Activated CD4-positive, alpha-beta T cell treated with anti-CD3 and anti-CD28 coated beads, Interleukin-2, amount 10 ng/mL, durations not matched to agents 24 days and 14 days (primary cell): ENCODE measurements at regions not wholly inside any gene's neighbourhood (a gene's known extent, or its start where the extent isn't known, plus 50 kb on each side); places are given as distances from the start of the nearest gene placed in this dataset.

ENCODE experiments used
- DNase-seq: peaks from one replicate; pipeline ENCODE4 v3.0.0; 2022
- H3K27ac Mint-ChIP-seq: one replicate; pipeline ENCODE4 v1.8.0; 2022; ENCODE audit warnings: mild to moderate bottlenecking, mixed read lengths
- H3K27me3 Mint-ChIP-seq: one replicate; pipeline ENCODE4 v1.8.0; 2022; ENCODE audit warnings: mixed read lengths
- H3K36me3 Mint-ChIP-seq: one replicate; pipeline ENCODE4 v1.8.0; 2022; ENCODE audit warnings: low read depth, mild to moderate bottlenecking, mixed read lengths
- H3K4me1 Mint-ChIP-seq: one replicate; pipeline ENCODE4 v1.8.0; 2021; ENCODE audit warnings: mixed read lengths
- H3K4me3 Mint-ChIP-seq: one replicate; pipeline ENCODE4 v1.8.0; 2022; ENCODE audit warnings: mild to moderate bottlenecking, moderate library complexity, mixed read lengths
- H3K9me3 Mint-ChIP-seq: one replicate; pipeline ENCODE4 v1.8.0; 2021; ENCODE audit warnings: mixed read lengths
- intact Hi-C: fragments of 100-400 bp; cut with micrococcal nuclease; formaldehyde crosslinking; loops from one replicate; pipeline ENCODE4 v1.15.1; 2023

DNA sequence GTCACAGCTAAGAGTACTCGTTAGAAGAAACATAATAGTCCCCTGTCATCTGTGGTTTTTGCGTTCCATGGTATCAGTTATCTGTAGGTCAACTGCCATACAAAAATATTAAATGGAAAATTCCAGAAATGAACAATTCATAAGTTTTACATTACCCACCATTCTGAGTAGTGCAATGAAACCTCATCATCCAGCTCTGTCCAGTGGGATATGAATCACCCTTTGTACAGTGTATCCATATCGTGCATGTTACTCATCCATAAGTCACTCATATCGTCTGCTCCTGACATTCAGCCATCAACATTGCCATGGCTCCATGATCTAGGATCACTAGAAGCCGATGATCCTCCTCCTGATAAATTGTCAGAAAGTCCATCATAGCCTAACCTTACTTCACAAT lies 174.9 kb upstream of the C11orf87 start:
- no peaks in the 10 kb centered on the region for H3K4me1 Mint-ChIP-seq
- no peaks in the 10 kb centered on the region for H3K36me3 Mint-ChIP-seq
- intact Hi-C loops: no loop called here
- H3K27ac Mint-ChIP-seq: no peak overlapping the region
- no peak overlapping the region for H3K4me3 Mint-ChIP-seq
- H3K27me3 Mint-ChIP-seq: no peaks in the 10 kb centered on the region
- no peak for DNase-seq
- H3K9me3 Mint-ChIP-seq: peaks cover 7% of the 10 kb centered on the region

GRCh38 chr11:109249597-109249996 lies 172.4 kb upstream of the C11orf87 start:
- no peaks in the 10 kb centered on the region for H3K4me1 Mint-ChIP-seq
- DNase-seq: no peak
- peaks cover 7% of the 10 kb centered on the region for H3K9me3 Mint-ChIP-seq
- H3K36me3 Mint-ChIP-seq: no peaks in the 10 kb centered on the region
- H3K27ac Mint-ChIP-seq: no peak overlapping the region
- no peaks in the 10 kb centered on the region for H3K27me3 Mint-ChIP-seq
- H3K4me3 Mint-ChIP-seq: no peak overlapping the region
- intact Hi-C loops: no loop called here

DNA sequence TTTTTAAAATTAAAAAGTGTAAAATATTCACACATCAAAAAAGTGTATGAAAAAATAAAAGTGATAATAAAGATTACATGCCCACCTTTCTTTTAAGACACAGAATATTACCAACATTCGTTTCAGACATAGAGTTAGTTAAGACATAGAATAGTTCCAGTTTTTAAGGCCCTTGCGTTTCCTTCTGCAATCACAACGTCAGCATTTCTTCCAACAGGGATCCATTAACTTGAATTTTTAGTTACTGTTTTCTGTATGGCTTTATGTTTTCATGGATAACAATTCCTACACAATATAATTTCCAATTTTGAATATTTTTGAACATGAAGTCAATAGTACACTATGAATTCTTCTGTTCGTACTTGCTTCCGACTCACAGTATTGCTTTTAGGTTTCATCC lies 170.8 kb upstream of the C11orf87 start:
- H3K4me1 Mint-ChIP-seq: no peaks in the 10 kb centered on the region
- H3K27ac Mint-ChIP-seq: no peak overlapping the region
- no peak overlapping the region for H3K4me3 Mint-ChIP-seq
- H3K27me3 Mint-ChIP-seq: no peaks in the 10 kb centered on the region
- intact Hi-C loops: no loop called here
- no peaks in the 10 kb centered on the region for H3K36me3 Mint-ChIP-seq
- no peak for DNase-seq
- H3K9me3 Mint-ChIP-seq: no peaks in the 10 kb centered on the region

GRCh38 chr11:109264128-109264527 lies 157.9 kb upstream of the C11orf87 start:
- H3K36me3 Mint-ChIP-seq: no peaks in the 10 kb centered on the region
- DNase-seq: no peak
- intact Hi-C loops: no loop called here
- no peaks in the 10 kb centered on the region for H3K27me3 Mint-ChIP-seq
- no peak overlapping the region for H3K27ac Mint-ChIP-seq
- no peaks in the 10 kb centered on the region for H3K4me1 Mint-ChIP-seq
- peaks cover 10% of the 10 kb centered on the region for H3K9me3 Mint-ChIP-seq
- H3K4me3 Mint-ChIP-seq: no peak overlapping the region

DNA sequence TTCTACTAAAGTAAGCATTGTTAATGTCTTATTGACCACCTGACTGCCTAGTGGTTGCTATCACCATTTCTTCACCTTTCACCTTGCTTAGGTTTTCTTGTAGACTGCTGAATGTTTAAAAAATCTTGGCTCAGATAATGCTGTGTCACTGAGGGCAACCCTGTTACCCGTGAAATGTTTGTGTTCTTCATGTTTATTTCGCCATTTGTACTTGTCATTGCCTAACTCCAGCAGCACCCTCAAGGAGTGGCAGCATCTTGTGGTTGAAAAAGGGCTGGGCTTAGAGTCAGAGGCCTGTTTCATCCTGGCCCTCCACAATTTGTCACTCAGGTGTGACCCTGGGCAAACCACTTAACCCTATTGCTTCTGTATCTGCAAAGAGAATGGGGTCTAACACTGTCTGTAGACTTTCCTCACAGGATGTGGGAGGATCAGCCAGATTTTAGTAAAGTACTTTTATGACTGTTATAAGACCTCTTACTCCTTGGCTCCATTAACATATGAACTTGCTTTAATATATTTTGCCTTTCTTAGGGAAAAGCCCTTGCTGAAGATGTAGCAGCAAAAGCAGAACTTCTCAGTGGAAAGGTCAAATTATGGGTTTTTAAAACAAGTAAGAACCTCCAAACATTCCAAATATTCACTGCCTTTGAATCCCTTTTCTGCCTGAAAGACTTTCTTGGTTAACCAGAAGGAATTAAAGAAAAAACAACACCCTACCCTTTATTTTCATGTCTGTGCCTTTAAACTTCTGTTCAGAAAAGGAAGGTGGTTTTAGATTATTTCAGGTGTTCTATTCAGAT lies 154.5 kb upstream of the C11orf87 start:
- Mint-ChIP-seq H3K4me3 (no peak overlapping the region), H3K27ac (no peak overlapping the region), H3K27me3 (no peaks in the 10 kb centered on the region), H3K4me1 (no peaks in the 10 kb centered on the region), H3K36me3 (no peaks in the 10 kb centered on the region), H3K9me3 (peaks cover 10% of the 10 kb centered on the region)
- intact Hi-C loops: no loop called here
- no peak for DNase-seq

- H3K27me3 Mint-ChIP-seq: no peaks in the 10 kb centered on the region
- peaks cover 9% of the 10 kb centered on the region for H3K9me3 Mint-ChIP-seq
- H3K27ac Mint-ChIP-seq: no peak overlapping the region
- peaks cover 3% of the 10 kb centered on the region for H3K4me1 Mint-ChIP-seq
- no peak overlapping the region for H3K4me3 Mint-ChIP-seq
- no peak for DNase-seq
- H3K36me3 Mint-ChIP-seq: no peaks in the 10 kb centered on the region
- intact Hi-C loops: no loop called here
Observed at GRCh38 chr11:109275931-109276330, 146.1 kb upstream of the C11orf87 start.

DNA sequence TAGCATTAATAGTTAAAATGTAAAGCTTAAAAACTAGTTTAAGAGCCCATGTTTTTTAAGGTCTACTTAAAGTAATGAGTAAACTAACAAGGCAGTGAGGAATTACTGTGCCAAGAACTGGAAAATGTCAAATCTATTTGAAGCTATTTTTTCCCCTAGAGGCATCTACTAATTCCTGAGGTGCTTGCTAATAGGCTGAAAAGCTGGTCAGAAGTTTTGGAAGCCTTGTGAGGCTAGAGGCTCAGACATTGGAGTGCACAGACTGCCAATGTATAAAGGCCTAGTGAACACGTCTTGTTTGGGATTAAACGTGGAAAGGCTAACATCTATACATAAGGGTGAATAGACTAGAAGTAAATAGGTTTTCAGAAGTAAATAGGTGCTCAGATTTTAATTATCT lies 136.5 kb upstream of the C11orf87 start:
- Mint-ChIP-seq H3K27me3 (no peaks in the 10 kb centered on the region), H3K36me3 (no peaks in the 10 kb centered on the region), H3K27ac (no peak overlapping the region), H3K4me1 (no peaks in the 10 kb centered on the region), H3K4me3 (no peak overlapping the region), H3K9me3 (peaks cover 3% of the 10 kb centered on the region)
- intact Hi-C loops: no loop called here
- no peak for DNase-seq

DNA sequence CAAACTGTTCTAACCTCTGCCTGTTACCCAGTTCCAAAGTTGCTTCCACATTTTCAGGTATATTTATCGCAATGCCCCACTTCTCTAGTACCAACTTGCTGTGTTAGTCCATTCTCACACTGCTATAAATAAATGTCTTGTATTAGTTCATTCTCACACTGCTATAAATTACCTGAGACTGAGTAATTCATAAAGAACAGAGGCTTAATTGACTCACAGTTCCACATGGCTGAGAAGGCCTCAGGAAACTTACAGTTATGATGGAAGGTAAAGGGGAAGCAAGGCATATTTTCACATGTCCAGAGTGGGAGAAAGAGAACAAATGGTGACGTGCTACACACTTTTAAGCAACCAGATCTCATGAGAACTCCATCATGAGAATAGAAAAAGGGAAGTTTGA lies 130.4 kb upstream of the C11orf87 start:
- H3K4me1 Mint-ChIP-seq: no peaks in the 10 kb centered on the region
- H3K36me3 Mint-ChIP-seq: no peaks in the 10 kb centered on the region
- no peaks in the 10 kb centered on the region for H3K9me3 Mint-ChIP-seq
- no peak overlapping the region for H3K4me3 Mint-ChIP-seq
- intact Hi-C loops: no loop called here
- no peaks in the 10 kb centered on the region for H3K27me3 Mint-ChIP-seq
- H3K27ac Mint-ChIP-seq: no peak overlapping the region
- no peak for DNase-seq

DNA sequence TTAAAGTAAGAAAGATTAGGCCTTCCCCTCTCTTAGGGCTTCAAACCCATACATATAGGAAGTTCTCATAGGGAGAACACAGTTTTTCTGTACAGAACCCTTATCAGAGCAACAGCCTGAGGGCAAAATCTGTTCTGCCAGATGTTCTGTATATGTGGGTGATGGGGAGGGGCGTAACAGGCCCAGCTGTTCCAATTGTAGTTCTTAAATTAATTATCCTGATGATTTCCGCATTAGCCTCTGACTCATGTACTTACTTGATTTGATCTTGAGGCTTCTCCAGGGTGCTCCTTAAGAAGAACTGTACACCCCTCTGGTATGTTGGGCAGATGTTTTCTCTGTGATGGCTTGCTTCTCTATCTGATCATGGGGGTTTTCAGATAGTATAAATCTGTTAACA lies 123.1 kb upstream of the C11orf87 start:
- H3K9me3 Mint-ChIP-seq: no peaks in the 10 kb centered on the region
- no peak overlapping the region for H3K27ac Mint-ChIP-seq
- no peaks in the 10 kb centered on the region for H3K4me1 Mint-ChIP-seq
- H3K27me3 Mint-ChIP-seq: no peaks in the 10 kb centered on the region
- no peaks in the 10 kb centered on the region for H3K36me3 Mint-ChIP-seq
- DNase-seq: no peak
- intact Hi-C loops: no loop called here
- H3K4me3 Mint-ChIP-seq: no peak overlapping the region

DNA sequence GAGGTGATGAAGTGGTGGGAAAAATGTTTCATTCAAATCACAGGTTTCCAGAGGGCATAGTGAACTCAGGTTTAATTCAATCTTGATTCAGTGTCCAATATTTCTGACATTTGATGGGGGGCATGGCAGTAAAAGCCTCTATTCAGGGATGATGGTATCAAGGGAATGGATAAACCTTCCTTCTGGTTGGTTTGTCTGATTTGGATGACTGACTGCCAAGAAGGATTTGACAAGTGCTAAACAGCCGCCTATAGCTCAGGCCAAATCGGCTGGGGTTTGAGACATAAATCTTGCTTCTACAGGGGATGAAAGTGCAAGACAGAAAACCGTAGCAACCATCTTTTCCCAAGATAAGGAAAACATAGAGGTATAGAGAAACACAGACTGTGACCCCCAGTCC lies 121.8 kb upstream of the C11orf87 start:
- no peaks in the 10 kb centered on the region for H3K4me1 Mint-ChIP-seq
- H3K9me3 Mint-ChIP-seq: no peaks in the 10 kb centered on the region
- H3K27ac Mint-ChIP-seq: no peak overlapping the region
- no peak for DNase-seq
- no peak overlapping the region for H3K4me3 Mint-ChIP-seq
- H3K36me3 Mint-ChIP-seq: no peaks in the 10 kb centered on the region
- intact Hi-C loops: no loop called here
- no peaks in the 10 kb centered on the region for H3K27me3 Mint-ChIP-seq

DNA sequence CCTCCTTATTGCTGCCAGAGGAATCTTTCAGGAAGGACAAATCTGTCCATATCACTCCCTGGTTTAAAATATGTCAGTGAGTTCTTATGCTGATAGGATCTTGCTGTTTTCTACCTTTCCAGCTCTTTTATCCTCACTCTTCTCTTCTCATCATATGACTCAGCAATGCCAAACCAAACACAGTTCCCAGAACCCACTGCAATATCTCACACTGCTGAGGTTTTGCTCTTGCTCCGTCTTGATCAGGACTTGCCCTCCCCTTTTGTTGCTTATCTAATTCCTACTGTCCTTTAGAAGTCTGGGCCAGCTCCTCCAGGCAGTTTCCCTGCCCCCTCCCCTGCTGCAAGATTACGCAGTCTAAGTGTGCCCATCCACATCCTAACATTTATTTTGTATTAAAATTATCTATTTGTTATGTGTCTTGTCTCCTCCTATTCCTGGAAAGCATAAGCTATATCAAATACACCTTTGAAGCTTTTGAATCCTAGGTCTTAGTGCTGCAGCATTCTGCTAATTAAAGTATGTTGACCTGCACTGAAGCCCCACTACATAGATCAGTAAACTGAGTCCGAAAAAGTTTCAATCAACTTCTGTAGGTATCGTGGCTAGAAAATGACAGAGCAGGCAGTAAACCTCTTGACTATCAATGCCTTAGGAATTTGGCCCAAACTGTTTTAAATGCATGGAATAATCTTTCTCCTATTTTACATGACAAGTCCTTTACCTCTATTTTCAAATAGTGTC lies 119.2 kb upstream of the C11orf87 start:
- H3K27me3 Mint-ChIP-seq: no peaks in the 10 kb centered on the region
- intact Hi-C loops: no loop called here
- H3K9me3 Mint-ChIP-seq: no peaks in the 10 kb centered on the region
- no peaks in the 10 kb centered on the region for H3K36me3 Mint-ChIP-seq
- no peak overlapping the region for H3K27ac Mint-ChIP-seq
- DNase-seq: no peak
- H3K4me3 Mint-ChIP-seq: no peak overlapping the region
- H3K4me1 Mint-ChIP-seq: no peaks in the 10 kb centered on the region

DNA sequence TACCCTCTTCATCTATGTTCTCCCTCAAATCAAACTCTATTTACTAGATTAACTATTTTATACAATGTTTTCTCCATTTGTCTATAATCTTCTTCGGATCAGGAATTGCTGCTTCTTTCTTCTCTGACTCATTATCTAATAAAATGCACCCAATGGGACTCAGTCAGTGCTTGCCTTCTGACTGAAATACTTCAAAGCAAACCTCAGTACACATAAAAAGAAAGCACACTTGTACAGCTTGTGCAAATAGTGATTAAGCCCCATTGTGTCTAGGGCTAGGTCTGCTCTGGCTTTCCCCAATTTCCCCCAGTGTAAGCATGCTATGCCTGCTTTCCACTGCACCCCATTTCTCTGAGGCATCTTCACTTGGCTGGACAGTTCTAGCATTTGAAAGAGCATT lies 118.6 kb upstream of the C11orf87 start:
- intact Hi-C loops: no loop called here
- no peaks in the 10 kb centered on the region for H3K9me3 Mint-ChIP-seq
- H3K4me1 Mint-ChIP-seq: no peaks in the 10 kb centered on the region
- no peak overlapping the region for H3K4me3 Mint-ChIP-seq
- DNase-seq: no peak
- H3K27ac Mint-ChIP-seq: no peak overlapping the region
- no peaks in the 10 kb centered on the region for H3K36me3 Mint-ChIP-seq
- no peaks in the 10 kb centered on the region for H3K27me3 Mint-ChIP-seq

DNA sequence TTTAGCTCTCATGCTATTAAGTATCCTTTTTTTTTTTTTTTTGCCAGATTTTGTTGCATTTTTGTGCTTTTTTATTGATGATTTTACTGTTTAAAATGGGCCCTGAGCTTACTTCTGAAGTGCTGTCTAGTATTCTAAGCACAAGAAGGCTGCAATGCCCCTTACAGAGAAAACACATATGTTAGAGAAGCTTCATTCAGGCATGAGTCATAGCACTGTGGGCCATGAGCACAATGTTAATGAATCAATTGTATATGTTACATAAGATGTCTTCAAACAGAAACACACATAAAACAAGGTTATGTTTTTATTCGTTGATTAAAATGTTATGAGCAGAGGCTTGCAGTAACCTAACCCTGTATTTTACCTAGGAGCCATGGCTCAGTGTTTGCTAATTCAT lies 117.8 kb upstream of the C11orf87 start:
- H3K9me3 Mint-ChIP-seq: no peaks in the 10 kb centered on the region
- no peak overlapping the region for H3K27ac Mint-ChIP-seq
- no peaks in the 10 kb centered on the region for H3K36me3 Mint-ChIP-seq
- H3K4me1 Mint-ChIP-seq: no peaks in the 10 kb centered on the region
- intact Hi-C loops: no loop called here
- H3K4me3 Mint-ChIP-seq: no peak overlapping the region
- no peak for DNase-seq
- H3K27me3 Mint-ChIP-seq: no peaks in the 10 kb centered on the region

GRCh38 chr11:109305009-109305408 lies 117.0 kb upstream of the C11orf87 start:
- no peaks in the 10 kb centered on the region for H3K27me3 Mint-ChIP-seq
- no peak for DNase-seq
- H3K9me3 Mint-ChIP-seq: no peaks in the 10 kb centered on the region
- no peaks in the 10 kb centered on the region for H3K4me1 Mint-ChIP-seq
- no peak overlapping the region for H3K4me3 Mint-ChIP-seq
- no peak overlapping the region for H3K27ac Mint-ChIP-seq
- H3K36me3 Mint-ChIP-seq: no peaks in the 10 kb centered on the region
- intact Hi-C loops: no loop called here

DNA sequence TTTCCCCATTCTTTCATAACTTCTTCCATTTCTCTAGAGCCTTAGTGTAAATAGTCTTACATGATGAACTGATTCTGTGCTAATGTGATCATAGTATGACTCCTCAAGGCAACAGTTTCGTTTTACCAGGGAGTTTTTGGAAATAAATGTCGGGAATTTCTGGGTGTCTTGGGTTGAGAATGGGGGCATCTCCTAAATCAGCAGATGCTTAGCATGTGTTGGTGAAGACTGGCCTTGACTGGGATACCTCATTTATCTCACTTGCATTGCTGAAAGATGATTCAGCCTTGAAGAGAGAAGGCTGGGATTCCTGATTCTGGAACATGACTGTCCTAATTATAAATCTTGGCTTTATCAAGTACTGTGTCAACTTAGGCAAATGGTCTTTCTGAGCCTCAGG lies 115.7 kb upstream of the C11orf87 start:
- no peak overlapping the region for H3K27ac Mint-ChIP-seq
- no peak for DNase-seq
- no peaks in the 10 kb centered on the region for H3K36me3 Mint-ChIP-seq
- H3K9me3 Mint-ChIP-seq: no peaks in the 10 kb centered on the region
- intact Hi-C loops: no loop called here
- no peaks in the 10 kb centered on the region for H3K27me3 Mint-ChIP-seq
- H3K4me3 Mint-ChIP-seq: no peak overlapping the region
- H3K4me1 Mint-ChIP-seq: no peaks in the 10 kb centered on the region
